HG02642 (cell line): ENCODE measurements at regions not wholly inside any gene's neighbourhood (a gene's known extent, or its start where the extent isn't known, plus 50 kb on each side); places are given as distances from the start of the nearest gene placed in this dataset.

Source experiments
- ATAC-seq: cut with Tn5 transposase; IDR thresholded peaks from one replicate; pipeline ENCODE4 v1.9.1; 2021; ENCODE audit warnings: mild to moderate bottlenecking; ENCODE audit not compliant: unreplicated experiment, poor library complexity

DNA sequence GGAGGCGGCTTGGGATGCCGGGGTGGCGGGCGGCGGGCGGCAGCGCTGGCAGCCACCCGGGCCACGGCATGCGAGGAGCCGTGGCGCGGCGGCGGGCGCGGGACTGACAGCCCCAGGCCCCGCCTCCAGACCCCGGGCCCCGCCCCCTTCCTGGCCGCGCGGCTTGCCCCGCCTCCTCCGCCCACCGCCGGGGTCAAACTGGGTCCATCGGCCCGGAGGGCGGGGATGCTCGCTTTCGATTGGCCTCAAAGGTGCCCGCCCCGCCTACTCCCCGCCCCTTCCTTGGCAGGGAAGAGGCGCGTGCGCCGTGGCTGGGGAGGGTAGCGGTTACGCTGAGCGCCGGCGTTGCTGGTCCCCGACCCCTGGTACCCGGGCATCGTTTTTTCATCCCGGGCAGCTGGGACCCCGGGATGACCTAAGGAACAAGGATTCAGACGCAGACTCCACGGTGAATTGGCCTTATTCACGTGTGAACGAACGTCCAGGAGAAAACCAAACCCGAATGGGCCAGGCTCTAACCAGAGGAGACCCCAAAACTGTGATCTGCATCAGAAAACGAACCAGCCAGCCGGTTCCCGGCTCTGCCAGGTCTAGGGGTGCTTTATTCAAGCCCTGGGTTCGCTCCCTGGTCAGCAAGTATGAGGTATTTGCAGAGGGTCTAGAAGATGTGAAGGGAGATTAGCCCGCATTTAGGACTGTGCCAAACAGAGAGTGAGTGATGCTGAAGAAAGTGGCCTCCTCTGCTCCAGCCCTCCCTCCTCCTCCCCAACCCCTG is 117.2 kb upstream of the GUCA2B start:
- peak; percentile 93 for ATAC-seq

DNA sequence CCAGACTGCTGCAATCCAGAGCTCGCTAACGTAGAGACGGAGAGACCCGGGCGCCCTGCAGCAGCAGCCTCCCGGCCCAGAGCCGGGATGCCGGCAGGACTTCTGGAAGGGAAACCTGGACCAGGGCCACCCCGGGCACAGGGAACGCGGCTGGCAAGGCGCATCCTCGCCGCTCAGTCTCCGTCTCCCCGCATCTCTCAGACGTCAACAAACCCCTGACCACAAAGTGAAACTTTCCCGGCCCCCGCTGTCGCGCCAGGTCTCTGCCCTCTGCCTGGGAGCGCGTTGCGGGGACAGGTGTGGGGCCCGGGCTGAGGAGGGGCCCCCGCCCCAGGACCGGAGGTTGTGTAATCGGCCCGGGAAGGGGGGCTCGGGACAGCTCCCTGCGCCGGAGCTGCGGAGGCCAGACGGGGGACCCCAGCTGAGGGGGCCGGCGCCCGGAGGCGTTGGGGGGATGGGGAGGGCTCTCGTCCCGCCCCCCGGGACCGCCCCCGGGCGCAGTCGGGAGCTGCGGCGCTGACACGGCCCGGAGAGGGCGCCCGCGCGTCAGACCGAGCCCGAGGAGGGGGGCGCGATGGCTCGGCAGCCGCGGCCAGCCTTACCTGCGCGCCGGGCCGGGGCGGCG is 116.6 kb upstream of the HIVEP3 start:
- peak; percentile 74 for ATAC-seq

DNA sequence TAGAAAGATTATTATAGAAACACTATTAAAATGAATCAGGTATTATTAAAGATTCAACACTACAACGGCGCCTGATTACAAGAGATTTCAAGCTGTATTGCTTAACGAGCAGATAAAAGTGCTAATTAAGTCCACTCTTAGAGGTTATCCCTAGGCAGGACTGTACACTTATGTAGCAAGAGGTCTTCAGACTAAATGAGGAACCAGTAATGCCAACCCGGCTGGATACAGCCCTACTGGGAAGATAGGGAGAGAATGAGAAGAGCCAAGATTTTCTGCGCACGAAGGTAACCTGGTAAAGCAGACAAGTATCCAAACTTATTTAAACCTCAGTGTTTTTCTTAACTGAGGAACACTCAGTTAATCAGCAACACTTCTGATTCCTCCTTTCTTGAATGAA is 115.7 kb upstream of the HIVEP3 start:
- ATAC-seq = no peak

DNA sequence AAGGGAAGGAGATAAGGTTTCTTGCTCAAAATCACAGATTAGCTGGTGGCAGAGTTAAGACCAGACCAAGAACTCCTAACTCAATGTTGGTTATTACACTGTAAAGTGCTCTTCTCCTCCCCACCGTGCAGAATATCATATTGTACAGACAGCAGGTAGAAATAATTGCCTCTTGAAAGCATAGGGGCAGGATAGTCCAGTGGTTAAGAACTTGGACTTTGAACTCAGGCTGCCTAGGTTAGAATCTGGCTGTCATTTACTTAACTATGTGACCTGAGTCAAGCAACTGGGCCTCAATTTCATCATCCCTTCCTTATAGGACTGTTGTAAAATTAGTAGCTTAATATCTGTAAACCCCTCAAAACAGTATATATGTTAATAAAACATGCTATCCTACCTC is 114.9 kb upstream of the HIVEP3 start:
- no peak for ATAC-seq

DNA sequence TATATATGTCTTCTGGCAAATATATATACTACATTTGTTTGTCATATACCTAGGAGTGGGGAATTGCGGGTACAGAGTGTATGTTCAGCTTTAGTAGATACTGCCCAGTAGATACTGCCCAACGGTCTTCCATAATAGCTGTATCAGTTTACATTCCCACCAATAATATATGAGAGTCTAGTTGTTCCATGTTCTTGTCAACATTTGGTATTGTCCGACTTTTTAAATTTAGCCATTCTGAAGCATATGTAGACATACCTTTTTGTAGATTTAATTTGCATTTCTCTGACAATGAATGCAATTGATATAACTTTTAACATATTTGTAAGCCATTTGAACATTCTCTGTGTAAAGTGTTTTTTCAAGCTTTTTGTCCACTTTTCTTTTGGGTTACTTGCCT is 99.0 kb upstream of the HIVEP3 start:
- ATAC-seq = no peak

DNA sequence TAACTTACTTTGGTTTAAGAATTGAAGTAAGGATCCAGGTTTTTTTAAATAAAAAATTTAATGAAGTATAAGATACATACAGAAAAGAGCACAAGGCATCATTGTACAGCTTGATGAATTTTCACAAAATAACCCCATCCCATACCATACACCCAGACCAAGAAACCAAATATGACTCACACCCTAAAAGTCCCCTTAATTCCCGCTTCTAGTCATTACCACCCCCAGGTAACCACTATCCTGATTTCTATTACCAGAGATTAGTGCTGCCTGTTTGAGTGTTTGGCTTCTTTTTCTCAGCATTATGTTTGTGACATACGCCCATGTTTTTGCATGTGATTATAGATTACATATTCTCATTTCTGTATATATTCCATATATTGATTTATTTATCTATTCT is 98.5 kb upstream of the HIVEP3 start:
- ATAC-seq = peak; percentile 43

DNA sequence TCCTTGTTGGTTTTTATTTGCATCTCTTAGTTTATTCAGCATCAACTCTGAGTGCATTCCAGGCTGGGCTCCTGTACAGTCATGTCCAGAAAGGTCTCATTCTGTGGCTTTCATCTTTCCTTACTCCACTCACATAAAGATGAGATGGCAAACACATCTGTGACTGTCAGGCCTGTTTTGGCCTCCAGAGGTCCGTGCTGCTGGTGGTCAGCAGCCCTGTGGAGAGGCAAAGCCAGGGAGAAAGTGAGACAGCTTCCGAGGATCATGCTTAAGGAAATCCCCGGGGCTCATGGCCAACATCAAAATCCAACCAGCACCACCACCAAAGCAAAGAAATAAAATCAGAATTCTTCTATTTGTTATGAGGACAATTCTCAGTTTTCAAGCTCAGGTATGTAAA is 96.1 kb upstream of the HIVEP3 start:
- ATAC-seq = no peak

DNA sequence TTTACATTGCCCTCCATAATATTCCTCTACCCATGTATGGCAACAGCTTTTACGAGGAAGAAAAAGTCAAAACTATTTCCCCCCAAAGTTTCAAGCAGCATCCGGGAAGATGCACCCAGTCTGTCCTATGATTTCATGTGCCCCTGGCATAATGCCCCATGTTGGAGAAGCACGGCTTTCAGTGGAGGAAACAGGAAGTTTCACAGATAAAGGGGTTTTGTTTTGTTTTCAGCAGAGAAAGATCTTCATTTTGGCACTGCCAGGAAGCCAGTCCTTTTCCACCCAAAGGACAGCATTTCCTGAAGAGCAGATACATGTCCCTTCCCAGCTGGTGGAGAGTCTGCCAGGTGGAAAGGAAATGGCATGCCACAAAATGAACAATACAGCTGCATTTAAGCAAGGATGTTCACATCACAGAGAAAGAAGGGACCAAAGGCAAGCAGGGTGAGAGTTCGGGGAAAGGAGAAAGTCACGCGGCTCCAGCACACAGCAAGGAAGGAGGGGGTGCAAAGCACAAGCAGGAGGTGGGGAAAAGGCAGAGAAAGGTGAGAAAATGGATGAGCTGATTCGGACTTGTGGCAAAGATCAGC is 95.3 kb upstream of the HIVEP3 start:
- ATAC-seq = no peak

DNA sequence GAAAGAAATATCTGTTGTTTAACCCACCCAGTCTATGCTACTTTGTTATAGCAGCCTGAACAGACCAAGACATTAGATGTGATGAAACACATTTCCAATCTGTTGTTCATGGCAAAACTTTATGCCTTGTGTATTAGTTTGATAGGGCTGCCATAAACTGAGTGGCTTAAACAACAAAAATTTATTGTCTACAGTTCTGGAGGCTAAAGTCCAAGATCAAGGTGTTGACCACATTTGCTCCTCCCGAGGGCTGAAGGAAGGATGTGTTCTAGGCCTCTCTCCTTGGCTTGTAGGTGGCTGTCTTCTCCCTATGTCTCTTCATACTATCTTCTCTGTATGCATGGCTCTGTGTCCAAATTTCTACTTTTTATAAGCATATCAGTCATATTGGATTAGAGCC is 94.1 kb upstream of the HIVEP3 start:
- ATAC-seq = no peak

DNA sequence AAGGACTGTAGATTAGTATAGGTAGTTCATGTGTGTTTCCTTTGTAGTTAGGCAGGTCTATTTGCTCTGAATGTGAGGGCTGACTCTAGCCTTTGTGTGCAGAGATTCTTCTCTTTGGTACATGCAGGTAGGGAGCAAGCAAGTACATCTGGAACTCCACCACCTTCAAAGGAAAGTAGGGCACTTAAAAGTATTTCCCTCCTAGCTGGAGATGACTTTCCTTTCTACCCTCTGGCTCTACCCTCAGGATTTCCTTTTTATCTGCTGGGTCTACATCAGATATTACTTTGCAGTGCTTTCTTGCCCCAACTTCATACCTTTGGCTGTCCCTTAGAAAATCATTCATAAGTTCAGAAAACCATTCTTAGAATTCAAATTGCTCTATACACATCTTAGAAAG is 91.7 kb upstream of the HIVEP3 start:
- ATAC-seq = no peak

DNA sequence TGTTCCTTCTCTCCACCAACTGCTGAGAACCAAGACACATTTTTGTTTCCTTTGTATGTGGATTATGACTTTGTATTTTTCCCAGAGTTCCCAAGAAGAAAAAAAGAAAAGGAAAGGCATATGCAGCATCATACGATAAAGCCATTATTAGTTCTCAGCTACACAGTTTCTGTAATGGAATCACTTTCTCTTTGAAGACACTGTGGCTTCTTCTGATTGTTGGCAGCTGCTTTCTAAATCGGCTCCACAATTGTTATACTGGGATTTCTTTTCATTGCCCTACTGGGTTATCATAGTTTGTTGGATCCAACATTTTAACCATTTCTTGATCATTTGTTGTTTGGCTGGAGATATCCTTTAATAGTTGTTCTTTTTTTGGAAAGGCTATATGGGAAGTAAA is 89.5 kb upstream of the HIVEP3 start:
- ATAC-seq = no peak

DNA sequence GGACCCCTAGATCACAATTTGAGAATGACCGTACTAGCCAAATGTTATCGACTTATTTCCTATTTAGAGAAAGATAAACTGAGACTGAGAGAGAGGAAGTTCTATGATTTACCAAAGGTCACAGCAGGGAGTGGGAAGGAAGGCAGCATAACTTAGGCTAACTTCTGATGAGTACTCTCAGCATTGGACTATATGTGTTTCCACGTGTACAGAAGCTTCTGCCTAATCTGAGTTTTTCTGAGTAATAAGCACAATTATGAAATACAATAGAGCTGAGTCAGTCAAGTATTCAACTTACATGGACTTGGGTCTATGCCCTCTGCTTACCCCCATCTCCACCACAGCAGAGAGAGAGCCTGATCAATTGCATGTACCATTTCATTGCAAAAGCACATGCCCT is 88.1 kb upstream of the HIVEP3 start:
- ATAC-seq = no peak

DNA sequence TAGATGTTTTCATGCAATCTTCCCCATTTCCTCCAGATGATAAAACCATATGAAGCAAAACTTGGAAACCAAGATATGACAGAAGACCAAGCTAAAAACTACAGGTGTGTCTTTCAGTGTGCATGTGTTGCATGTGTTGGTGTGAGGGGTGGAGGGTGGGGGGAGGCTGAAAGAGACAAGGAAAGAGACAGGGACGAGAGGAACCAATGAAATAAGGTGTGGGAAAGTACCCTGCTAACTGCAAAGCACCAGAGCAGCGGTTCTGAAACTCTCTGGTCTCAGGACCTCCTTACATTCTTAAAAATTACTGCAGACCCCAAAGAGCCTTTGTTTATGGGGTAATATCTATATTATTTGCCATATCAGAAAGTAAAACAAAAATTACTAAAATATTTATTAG is 87.4 kb upstream of the HIVEP3 start:
- ATAC-seq = no peak

DNA sequence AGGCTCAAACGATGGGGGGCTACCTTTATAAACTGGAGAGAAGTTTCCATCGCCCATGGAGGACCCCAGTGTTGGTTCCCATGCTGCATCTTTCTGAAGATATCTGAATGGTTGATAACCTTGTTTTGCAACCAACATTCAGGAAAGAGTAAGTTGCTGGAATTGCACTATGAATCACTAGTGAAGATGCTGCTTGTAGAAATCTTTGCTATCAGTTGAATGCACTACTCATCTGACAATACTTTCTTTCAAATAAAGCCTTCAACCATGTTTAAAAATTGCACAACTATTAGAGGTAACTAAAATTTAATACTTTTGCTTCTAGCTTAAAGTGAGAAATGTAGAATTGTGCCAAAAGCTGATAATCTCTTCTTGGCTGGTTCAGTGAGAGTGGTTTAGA is 86.8 kb upstream of the HIVEP3 start:
- no peak for ATAC-seq

DNA sequence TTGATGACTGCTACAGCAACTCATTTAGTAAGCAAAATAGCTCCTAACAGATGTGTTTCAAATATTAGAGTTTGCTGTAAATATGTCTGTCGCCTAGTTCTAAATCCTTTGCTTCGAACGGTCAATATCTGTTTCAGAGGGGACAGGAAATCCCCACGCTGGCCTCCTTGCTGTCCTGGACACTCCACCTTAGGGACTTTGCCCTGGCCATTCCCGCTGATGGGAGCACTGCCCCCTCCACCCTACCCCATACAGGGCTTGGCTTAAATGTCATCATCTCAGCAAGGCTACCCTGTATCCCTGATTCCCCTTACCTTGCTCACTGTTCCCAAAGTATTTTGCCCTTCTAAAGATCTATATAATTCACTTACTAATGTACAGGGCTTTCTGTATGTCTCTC is 86.1 kb upstream of the HIVEP3 start:
- no peak for ATAC-seq

DNA sequence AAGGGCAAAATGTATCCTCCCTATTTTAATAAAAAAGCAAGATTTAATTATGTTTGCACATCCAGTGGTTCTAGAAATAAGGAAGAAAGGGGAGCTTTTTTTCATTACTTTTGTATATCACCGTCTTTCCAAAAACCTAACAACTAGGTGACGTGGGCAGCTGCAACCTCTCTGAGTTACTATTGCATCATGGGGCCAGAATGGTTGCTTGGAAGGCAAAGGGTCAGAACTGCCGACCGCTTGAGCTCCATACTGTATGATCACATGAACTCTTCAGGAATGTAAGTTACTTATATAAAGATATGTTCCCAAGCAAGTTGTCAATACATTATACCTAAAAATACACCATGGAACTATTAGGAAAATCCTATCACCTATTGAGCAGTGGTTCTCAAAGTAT is 85.6 kb upstream of the HIVEP3 start:
- ATAC-seq = no peak

DNA sequence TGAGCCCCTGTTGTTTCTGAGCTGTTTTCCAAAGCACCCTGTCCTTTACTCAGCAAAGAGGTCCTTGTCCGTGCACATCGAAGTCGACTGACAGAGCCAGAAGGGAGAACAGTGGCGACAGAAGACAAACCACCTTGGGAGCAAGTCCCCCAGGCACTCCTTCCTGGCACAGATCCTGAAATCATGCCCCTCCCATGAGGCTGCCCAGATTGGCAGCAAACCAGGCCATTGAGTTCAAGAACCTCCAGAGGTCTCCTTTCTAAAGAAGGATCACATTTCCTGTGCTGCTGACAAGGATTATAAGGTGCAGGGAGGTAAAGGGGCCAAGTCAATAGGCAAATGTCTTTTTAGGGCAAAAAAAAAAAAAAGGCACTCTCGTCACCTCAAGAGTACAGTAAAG is 84.7 kb upstream of the HIVEP3 start:
- no peak for ATAC-seq

DNA sequence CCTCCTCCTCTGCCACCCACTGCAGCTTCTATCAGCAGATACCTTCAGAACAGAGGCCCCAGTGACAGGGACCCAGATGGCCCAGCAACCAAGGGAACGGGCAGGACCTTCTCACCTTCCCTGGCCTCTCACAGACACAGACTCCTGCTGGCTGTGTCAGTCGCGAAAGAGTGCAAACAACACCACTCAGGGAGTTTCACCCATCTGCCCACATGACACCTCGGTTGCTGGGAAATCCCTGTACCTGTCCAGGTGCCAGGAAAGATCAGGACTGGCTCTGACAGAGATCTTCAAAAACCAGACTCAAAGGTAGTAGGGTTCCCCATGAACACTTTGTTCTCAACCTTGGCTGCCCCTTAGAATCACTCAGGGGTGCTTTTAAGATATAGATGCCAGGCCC is 83.5 kb upstream of the HIVEP3 start:
- ATAC-seq = no peak

DNA sequence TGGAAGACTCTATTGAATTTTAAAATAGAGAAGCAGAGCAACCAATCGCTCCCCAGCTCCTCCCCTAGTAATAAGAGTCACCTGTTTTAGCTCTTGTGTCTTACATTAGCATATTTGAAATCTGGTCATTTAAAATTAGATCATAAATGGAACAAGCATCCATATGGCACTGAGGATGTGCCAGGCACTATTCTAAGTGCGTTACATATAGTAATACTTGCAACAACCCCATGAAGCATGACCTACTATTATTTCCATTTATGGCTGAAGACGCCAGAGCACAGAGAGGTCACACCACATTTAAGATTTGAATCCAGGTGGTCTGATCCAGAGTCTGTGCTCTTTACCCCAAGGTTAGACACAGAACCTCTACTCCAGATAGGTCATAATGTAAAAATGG is 82.0 kb upstream of the HIVEP3 start:
- no peak for ATAC-seq

DNA sequence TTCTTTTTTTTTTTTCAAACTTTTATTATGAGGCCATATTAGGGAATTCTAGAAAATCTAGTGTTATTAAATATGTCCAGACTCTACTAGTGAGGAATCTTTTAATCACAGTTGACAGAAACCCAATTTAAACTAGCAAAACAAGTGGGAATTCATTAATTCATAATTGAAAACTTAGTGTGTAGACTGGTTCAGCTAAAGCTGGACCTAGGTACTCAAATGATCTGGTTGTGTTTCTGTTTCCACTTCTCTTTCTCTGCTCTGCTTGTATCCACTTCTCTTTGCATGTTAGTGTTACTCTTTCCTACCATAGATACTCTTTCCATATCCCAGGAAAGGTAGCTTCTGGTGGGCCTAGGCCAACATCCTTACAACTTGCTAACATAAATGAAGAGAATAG is 81.2 kb upstream of the HIVEP3 start:
- ATAC-seq = no peak

DNA sequence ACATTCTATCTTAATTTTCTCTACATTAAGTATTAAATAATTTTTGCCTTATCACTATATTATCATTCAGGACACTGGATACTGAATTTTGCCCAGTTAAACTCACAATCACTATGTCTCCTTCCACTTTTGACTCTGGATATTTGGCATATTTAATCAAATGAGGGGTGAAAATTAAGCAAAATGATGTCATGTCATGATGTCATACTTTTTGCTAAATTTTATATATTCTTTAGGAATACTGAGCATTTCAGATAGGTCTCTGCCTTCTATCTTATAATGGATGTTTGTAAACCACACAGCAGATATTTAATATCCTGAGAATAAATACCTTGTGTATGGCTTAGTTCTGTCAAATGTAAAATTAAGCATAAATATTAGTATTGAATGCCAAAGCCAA is 79.5 kb upstream of the HIVEP3 start:
- ATAC-seq = no peak

DNA sequence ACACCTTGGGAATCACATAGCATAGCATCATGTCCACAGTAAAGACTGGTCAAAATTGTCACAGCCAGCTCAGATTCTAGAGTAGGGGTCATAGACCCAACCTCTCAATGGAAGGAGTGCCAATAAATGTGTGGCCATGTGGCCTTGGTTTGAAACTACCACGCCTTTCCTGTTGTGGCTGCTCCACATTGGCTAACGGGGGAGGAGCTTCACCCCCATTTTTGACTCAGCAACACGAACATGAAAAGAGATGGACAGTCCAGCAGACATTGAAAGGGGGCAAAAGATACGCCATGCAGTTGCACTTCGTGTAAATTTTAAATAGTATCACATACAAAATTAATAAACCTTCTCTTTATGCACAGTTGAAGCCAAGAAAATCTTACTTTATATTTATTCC is 78.4 kb upstream of the HIVEP3 start:
- ATAC-seq = no peak
